ENCODE measurements at regions not wholly inside any gene's neighbourhood (a gene's known extent, or its start where the extent isn't known, plus 50 kb on each side); places are given as distances from the start of the nearest gene placed in this dataset.

- no peaks in the 10 kb centered on the region; a peak in 1 of 5 replicates for H3K27me3 ChIP-seq (ENCODE audit: control insufficient read depth in 2 of 2, insufficient read depth in 2 of 2, low read length in 2 of 2)
- H3K4me3 ChIP-seq: no peak overlapping the region
- H3K9me3 ChIP-seq (replicated peaks; ENCODE audit: control insufficient read depth, insufficient read depth, low read depth, low read length): no peaks in the 10 kb centered on the region
- H4K20me1 ChIP-seq (replicated peaks; ENCODE audit: control insufficient read depth, insufficient read depth, low read length): no peaks in the 10 kb centered on the region
- ATAC-seq (peak; percentile 75), FAIRE-seq (peak; percentile 57), DNase-seq (ENCODE audit: extremely low read depth in 1 of 4, low spot score in 3 of 4) (peak in 1 of 4 experiments; percentile 48)
- WGBS (ENCODE audit: insufficient coverage, low coverage, missing lambda C conversion rate): 3% methylated on average over 4 of the region's 4 CpGs
- peak overlapping the region; percentile 45; the same call in 2 of the 3 replicates for H3K27ac ChIP-seq (ENCODE audit: extremely low read depth, low read depth, low read length)
- no peak overlapping the region for H3K9ac ChIP-seq (ENCODE audit: insufficient read depth in 1 of 2, low read depth in 2 of 2, low read length in 2 of 2)
- H3K36me3 ChIP-seq (ENCODE audit: control insufficient read depth, insufficient read depth, low read length): no peaks in the 10 kb centered on the region
- POLR2A ChIA-PET: interaction anchor here (1.0 to 1.5 kb wide), 3 partner anchors 9 to 57 kb away, joined by 3 to 5 read pairs (median 4); partner anchors contain the start of gene RPS23
- peak overlapping the region; percentile 51 for H2AFZ ChIP-seq (ENCODE audit: low read depth, low read length)
- in situ Hi-C loops (cut with MboI): no loop called here
- BruUV-seq (replicated peaks): no TSS peak
- H3K9me1 ChIP-seq (ENCODE audit: control insufficient read depth, insufficient read depth, low read length): no peaks in the 10 kb centered on the region
- peaks cover 0 to 19% of the 10 kb centered on the region in 2 experiments; a peak in 4 of 5 replicates for H3K4me1 ChIP-seq (replicated peaks in 1 of 2; ENCODE audit: control insufficient read depth in 2 of 2, insufficient read depth in 2 of 2, low read length in 2 of 2)
- H3K79me2 ChIP-seq (ENCODE audit: control insufficient read depth, insufficient read depth, low read length): no peaks in the 10 kb centered on the region
- peak overlapping the region; percentile 52 for H3K4me2 ChIP-seq (ENCODE audit: insufficient read depth, low read length)
- intact Hi-C loops (cut with micrococcal nuclease): no loop called here
- CTCF ChIA-PET (ENCODE audit: low intra/inter-chr PET ratio): no interaction called here
- TF ChIP-seq ZNF766 (CRISPR knock-in tag; conservative IDR thresholded peaks at IDR 0.05) (0 out of 2 replicates have a peak, but pooled peaks have one; percentile 9), SRSF1 (IDR thresholded peaks at IDR 0.05; ENCODE audit: low read depth, low read length) (no peak), POLR2H (tag; IDR thresholded peaks at IDR 0.05; ENCODE audit: low read depth) (no peak), THAP7 (CRISPR knock-in tag; IDR thresholded peaks at IDR 0.05) (no peak), PURB (CRISPR knock-in tag; IDR thresholded peaks at IDR 0.05; ENCODE audit: low read depth) (no peak), SNIP1 (IDR thresholded peaks at IDR 0.05; ENCODE audit: low read depth) (no peak), ZNF583 (CRISPR knock-in tag; IDR thresholded peaks at IDR 0.05) (no peak), L3MBTL2 (IDR thresholded peaks at IDR 0.05) (no peak), RCOR1 (IDR thresholded peaks at IDR 0.05; ENCODE audit: borderline replicate concordance in 1 of 2, low read depth in 2 of 2, low read length in 2 of 2) (0 out of 4 replicates have a peak, but pooled peaks of 1 of the 2 experiments have one; percentile 10), TEAD4 (IDR thresholded peaks at IDR 0.05; ENCODE audit: low read length) (peak; percentile 41; the same call in 1 of the 2 replicates), TEAD4 (CRISPR knock-in tag; IDR thresholded peaks at IDR 0.05; ENCODE audit: borderline replicate concordance) (no peak), CBFA2T3 (IDR thresholded peaks at IDR 0.05) (peak; percentile 3; the same call in 1 of the 2 replicates), SMC3 (conservative IDR thresholded peaks at IDR 0.05; ENCODE audit: insufficient read depth, low read depth, low read length) (no peak), MEF2D (tag; conservative IDR thresholded peaks at IDR 0.05; ENCODE audit: low read depth) (peak; percentile 76; the same call in 1 of the 2 replicates), NCOA4 (IDR thresholded peaks at IDR 0.05; ENCODE audit: partially characterized antibody) (no peak), ESRRB (CRISPR knock-in tag; IDR thresholded peaks at IDR 0.05; ENCODE audit: borderline replicate concordance) (no peak), TCF3 (CRISPR knock-in tag; IDR thresholded peaks at IDR 0.05) (peak; percentile 72), ZNF785 (CRISPR knock-in tag; IDR thresholded peaks at IDR 0.05) (no peak), STAT5A (IDR thresholded peaks at IDR 0.05; ENCODE audit: borderline replicate concordance, low read length) (no peak), THRB (CRISPR knock-in tag; conservative IDR thresholded peaks at IDR 0.05) (no peak), NCOA2 (IDR thresholded peaks at IDR 0.05; ENCODE audit: partially characterized antibody in 2 of 2) (no peak), CHD2 (IDR thresholded peaks at IDR 0.05; ENCODE audit: low read depth, low read length) (no peak), CREB1 (IDR thresholded peaks at IDR 0.05) (no peak), CREB1 (CRISPR knock-in tag; IDR thresholded peaks at IDR 0.05) (no peak)
Observed at GRCh38 chr5:82334856-82335255, 56.7 kb upstream of the RPS23 start.
